ENCODE measurements at regions not wholly inside any gene's neighbourhood (a gene's known extent, or its start where the extent isn't known, plus 50 kb on each side); places are given as distances from the start of the nearest gene placed in this dataset.

DNA sequence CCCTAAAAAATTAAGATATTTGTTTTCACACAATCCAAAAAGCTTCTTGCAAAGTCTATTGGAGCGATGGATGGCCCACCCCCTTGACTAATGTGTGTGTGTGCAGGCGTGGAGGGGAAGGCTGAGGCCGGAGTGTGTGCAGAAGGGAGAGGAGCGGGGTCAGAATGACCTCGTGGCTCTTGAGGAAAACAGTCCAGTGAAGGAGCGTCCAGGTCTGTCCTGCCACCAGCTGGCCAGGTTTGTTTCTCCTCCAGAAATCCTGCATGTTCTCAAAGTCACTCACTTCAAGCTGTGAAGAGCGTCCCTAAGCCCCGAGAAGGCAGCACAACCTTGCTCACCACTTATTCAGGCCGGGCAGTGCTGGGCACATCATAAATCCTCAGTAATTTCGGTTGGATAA is 69.5 kb upstream of the SSX2IP start:
- DNase-seq, result no peak

DNA sequence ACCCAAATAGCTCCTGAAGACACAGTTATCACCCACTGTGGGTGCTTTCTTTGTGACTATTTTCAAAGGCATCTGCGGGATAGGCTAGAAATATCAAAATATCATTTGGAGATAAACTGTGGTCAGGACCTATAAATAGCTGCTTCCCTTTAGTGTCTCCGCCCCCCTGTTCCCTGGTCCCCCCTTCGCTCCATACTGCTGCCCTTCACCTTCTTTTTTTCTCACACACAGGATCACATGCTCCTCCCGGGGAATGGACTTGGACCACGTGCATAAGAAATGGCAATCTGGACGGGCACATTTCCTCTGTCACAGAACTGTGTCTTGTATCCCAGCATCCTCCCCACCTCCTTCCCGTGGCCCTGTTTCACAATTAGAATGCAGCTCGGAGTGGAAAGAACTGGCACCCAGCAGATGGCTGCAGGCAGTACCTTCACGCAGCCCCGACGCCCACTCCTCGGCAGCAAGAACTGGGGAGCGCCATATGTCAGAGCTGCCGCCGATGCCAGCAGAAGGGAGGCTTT is 68.8 kb upstream of the SSX2IP start:
- DNase-seq, result no peak

DNA sequence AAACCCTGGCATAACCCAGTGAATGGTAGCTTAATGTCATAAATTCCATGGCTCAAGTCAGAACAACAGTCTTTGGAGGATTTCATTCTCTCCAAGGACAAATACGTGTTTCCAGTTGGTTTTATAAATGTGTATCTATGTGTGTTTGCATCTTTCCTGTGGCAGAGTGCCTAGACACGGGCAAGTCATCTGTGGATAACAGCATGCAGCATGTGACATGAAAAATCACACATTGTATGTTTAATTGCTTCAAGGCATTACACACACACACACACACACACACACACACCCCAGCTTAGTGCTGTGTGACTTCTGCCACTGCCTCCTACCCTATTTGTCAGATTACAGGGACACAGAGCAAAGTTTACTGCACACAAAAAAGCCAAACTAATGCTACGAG is 68.2 kb upstream of the SSX2IP start:
- DNase-seq, result no peak

DNA sequence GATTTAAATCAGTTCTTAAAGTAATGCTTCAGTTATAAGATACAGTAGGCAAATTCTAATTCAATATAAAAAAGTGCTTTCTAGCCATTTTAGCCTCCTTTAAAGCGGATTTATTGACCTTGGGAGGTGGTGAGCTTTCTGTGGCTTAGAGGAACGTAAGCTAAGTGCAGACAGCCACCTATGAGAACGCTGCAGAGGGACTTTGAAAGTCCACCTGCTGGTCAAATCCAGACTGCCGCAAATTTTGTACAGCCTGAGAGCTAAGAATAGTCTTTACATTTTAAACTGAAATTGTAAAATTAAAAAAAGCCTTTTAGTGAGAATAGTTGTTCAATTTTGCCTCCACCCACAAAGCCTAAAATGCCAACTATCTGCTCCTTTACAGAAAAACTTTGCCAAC is 67.0 kb upstream of the SSX2IP start:
- no peak for DNase-seq

DNA sequence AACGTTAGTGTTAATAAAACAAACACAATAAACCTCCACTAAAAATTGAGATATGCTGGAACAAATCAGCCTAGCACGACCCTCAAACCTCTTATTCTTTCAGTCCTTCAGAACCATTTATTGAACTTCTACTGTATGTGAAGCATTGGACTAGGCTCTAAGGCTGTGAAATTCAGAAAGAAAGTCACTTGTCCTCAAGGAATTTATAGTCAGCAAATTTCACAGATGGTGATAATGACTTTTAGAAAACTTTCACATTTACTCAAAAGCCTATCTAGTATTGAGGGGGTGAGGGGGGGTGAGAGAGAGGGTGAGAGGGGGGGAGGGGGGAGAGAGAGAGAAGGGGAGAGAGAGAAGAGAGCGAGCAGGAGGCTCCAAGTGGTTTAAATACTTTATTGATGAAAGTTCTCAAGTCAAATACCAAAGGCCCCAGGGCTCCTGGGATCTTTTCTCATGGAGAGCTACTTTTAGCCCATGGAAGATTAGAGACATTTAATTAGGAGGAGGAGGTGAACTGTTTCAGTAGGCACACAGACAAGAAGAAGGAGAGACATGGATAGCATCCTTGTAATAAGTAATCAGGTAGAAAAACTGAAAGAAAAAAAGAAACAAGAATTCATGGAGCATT is 66.3 kb upstream of the SSX2IP start:
- no peak for DNase-seq

DNA sequence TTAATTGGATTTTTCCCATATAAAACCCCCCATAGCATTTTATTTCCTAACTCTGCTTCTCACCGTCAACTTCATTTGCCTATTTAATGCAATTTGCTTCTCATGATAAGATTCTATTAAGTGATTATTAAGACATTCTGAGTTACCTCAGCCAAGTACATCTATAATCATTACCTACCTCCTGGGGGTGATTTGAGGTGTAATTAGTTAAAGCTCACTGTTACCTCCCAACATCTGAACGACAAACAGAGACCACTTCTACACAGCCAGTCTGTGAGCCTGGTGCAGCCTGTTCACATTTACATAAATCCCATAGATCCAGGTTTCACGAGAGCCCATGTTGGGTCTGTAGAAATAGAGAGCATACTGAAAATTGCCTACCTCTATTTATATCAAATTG is 65.7 kb upstream of the SSX2IP start:
- no peak for DNase-seq

DNA sequence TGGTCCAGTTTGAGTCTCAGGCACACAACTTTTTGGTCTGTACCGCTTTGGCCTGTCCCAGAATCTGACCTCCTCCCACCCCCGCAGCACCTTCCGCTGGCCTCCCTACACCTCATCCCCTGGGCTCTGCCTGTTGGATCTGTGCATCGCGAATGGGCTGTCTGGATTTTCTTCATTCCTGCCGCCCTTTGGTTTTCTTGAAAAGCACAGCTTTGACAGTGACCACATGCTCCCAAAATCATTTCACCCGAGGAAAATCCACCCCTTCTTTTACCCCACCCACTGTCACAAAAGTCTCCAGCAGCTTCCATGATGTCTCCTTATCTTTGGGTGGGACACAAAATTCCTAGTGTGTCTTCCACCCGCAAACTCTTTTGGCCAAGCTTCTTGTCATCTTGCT is 65.0 kb upstream of the SSX2IP start:
- DNase-seq, result no peak

DNA sequence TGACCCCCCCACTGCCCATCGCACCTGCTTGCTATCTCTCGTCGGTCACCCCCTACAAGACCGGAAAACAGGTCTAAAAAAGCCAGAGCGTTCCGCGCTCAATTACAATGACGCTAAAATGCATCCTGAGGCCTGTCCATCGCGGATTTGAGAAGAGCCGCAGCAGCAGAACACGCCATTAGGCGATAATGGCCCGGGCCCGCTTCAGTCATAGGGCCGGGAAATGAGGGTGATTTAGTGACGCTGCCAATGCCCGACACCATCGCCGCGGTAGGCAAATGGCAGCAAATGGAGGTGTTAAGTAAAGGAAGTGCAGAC is 64.1 kb upstream of the SSX2IP start:
- DNase-seq, result no peak

DNA sequence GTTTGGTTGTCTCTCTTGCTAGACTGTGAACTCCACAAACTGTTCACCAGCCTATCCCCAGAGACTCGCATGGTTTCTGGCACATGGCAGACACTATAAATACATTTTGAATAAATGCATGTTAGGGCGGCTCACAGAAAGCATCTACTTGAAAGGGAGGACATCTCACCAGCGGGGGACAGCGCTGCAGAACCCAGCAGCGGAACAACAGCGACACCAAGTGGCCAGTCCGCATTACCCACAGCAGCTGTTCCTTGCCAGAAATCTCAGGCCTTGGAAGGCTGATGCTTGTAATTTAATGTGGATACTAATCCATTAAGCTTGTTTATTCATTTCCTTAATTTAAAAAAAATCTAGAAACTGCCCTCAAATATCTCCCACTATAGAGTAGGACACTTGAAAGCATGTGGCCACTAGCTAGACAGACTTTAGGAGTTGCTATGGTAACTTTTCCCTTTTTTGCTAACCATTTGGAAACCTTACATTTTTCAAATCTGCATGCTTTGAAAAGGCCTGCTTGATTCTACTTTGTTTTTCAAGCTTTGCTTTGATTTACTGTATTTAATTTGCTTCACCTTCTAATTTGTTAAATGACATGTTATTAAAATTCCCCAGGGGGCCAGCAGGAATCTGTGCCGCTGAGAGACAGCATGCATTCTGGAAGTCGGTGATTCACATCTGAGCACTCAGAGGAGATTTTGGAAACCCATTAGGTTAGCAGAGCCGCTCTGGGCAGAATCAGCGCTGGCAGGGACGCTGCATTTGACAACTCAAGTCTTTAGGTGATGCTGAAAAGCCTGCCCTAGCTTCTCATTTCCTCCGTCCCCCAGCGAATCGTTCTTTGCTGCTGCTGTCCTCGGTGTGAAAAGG is 63.5 kb upstream of the SSX2IP start:
- peak; percentile 72 to 74 for DNase-seq

DNA sequence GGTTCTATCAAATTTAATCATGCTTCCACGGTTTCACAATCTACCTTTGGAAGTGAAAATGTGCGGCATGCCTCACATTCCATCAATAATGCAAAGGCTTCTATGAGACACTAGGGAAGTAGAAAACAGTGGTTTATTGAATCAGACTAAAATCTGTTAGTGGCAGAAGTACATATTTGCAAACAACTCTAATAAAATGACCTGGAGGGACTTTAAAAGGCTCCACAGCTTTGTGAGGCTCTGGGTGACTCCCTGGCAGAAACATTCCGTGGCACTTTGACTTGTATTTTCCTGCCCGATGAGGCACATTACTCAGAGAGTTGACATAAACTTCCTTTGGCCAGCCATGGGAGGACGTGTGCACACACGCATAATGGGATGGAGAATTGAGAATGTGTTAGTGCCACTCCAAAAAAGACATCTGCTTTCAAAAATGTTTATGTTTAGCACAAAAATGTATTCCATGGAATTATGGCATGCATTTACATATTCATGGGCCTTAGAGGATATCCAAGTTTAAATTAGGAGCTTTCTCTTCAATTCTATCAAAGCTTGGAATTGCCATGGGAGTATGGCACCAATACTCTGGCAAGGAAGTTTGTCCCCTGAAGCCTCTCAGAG is 60.0 kb upstream of the SSX2IP start:
- no peak for DNase-seq

DNA sequence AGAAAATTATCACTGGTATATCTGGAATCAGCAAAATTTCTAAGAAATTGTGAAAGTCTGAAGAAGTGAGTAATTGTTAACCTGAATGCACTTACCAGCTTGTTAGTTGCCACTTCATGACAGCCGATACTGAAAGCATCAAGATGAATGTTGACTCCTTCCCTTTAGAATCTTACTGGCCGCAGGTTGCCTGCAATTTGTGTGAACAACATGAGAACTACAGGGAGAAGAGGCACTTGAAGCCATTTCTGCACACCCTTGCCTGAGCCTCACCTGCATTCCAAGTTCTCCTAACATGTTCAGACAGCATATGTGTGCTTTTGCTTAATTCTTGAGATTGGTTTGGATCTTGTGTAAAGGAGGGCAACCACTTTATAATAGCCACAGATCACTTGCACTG is 59.2 kb upstream of the SSX2IP start:
- DNase-seq, result no peak

DNA sequence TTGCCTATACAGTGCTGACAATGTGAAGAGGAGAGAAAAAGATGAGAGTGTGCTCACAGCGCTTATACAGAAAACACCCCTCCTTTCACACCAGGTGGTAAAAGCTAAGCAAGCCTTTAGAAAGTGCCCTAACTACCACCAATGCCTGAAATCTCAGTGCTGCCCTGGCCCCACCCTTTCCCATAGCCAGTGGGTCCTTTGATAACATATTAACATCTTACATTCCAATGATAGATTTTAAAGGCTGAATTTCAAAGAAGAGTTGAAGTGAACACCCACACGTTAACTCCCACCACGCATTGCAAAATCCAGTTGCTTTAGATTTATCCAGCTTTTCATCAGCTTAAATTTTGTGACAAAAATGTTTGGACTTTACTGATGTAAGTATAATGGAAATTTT is 58.1 kb upstream of the SSX2IP start:
- DNase-seq, result no peak

DNA sequence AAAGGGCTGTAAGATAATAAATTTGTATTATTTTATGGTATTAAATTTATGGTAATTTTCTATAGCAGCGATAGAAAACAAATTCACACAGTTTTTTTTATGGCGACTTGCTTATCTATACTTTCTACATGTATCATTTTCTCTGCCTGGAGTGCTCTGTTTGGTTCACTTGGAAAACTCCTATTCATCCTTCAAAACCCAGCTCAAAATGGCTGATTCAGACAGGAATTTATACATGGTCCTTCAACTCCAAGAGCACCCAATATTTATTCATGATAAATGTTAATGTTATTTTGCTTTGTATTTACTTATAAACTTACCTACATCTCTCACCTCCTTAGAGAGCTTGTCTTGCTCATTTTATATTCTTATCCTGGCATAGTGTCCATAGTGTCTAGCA is 55.6 kb upstream of the SSX2IP start:
- no peak for DNase-seq

DNA sequence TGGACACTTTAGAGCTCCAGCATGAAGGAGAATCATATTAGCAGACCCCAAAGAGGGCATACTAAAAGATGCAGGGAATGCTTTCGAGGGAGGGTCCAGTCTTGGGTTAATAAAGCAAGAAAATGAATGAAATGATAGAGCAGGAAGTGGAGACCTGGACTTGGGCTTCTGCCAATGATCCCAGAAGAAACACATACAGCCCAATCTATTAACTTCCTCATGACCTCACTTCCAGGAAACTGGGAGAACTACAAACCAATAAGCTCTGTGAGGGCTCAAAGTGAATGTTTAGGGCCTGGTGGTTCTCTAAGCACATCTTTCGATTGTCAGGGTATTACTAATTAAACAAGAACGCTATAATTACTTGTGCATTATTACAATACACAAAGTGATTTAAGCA is 53.6 kb upstream of the SSX2IP start:
- no peak for DNase-seq

DNA sequence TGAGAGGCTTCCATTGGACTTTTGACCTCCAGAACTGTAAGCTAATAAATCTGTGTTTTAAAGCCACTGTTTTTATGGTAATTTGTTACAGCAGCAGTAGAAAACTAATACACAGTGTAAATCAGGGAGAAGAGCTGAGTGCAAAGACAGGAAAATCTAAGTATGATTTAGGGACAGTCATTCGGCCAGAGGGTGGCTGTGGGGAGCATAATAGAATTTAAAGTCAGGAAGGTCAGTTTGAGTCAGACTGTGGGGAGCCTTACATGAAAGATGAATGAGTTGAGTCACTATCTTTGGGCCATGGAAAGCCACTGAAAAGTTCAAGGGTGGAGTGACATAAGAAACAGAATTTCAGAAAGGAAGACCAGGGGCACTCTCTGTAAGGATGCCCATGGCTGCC is 52.4 kb upstream of the SSX2IP start:
- no peak for DNase-seq

DNA sequence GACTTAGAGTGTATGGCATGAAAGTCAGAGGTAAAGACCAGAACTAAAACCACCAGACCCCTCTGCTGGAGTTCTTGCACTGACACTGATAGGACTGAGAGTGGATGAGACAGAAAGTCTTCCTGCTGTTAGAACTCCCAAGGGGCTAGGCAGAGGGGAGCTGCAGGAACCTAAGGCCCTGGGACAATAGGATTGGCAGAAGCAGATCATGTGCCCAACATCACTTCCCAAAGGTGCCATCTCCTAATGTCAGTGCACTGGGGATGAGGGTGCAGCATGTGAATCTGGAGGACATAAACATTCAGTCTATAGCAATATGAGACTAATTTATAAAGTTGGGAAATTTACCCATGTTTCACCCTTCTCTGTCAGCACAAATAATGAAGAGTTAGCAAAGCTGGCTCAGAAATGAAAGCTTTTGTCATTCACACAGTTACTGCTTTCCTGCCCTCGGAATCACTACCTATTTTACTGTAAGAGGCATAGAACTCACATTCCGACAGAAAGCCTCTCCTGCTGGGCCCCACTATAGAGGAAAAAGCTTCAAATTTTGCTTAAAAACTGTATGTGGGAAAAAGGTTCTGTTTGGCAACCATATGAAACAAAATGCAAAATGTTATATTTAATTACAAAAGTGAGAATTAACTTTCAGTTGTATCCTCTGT is 49.9 kb upstream of the SSX2IP start:
- DNase-seq, result no peak

All from CD4-positive, alpha-beta T cell treated with Interleukin-4 for 1 hour (primary cell).